TTC549 (cell line): ENCODE measurements at regions not wholly inside any gene's neighbourhood (a gene's known extent, or its start where the extent isn't known, plus 50 kb on each side); places are given as distances from the start of the nearest gene placed in this dataset.

Experiments used
- FAIRE-seq: peaks from 2 replicates; lab custom pipeline; 2012; peaks lifted over from hg19 to GRCh38; lab: Jason Lieb, UNC

- FAIRE-seq: no peak
Observed at GRCh38 chr4:189291939-189292338, 648.7 kb upstream of the FRG1 start.

GRCh38 chr4:189293459-189293858 lies 647.2 kb upstream of the FRG1 start:
- no peak for FAIRE-seq

- no peak for FAIRE-seq
Observed at GRCh38 chr4:189294574-189294973, 646.1 kb upstream of the FRG1 start.

- FAIRE-seq: no peak
Observed at GRCh38 chr4:189299706-189300105, 641.0 kb upstream of the FRG1 start.

GRCh38 chr4:189301692-189302091 lies 639.0 kb upstream of the FRG1 start:
- no peak for FAIRE-seq

GRCh38 chr4:189302719-189303118 lies 638.0 kb upstream of the FRG1 start:
- no peak for FAIRE-seq

- FAIRE-seq: no peak
Observed at GRCh38 chr4:189304167-189304566, 636.5 kb upstream of the FRG1 start.

GRCh38 chr4:189304809-189305208 lies 635.9 kb upstream of the FRG1 start:
- no peak for FAIRE-seq

GRCh38 chr4:189305500-189305899 lies 635.2 kb upstream of the FRG1 start:
- no peak for FAIRE-seq

GRCh38 chr4:189311251-189311650 lies 629.4 kb upstream of the FRG1 start:
- FAIRE-seq: no peak

GRCh38 chr4:189313064-189313463 lies 627.6 kb upstream of the FRG1 start:
- FAIRE-seq: no peak

GRCh38 chr4:189313861-189314513 lies 626.7 kb upstream of the FRG1 start:
- FAIRE-seq: no peak

GRCh38 chr4:189322426-189322825 lies 618.2 kb upstream of the FRG1 start:
- FAIRE-seq: no peak

GRCh38 chr4:189341881-189342280 lies 598.8 kb upstream of the FRG1 start:
- FAIRE-seq: no peak

- FAIRE-seq: no peak
Observed at GRCh38 chr4:189355590-189355989, 585.1 kb upstream of the FRG1 start.

- FAIRE-seq: no peak
Observed at GRCh38 chr4:189362364-189362763, 578.3 kb upstream of the FRG1 start.

- no peak for FAIRE-seq
Observed at GRCh38 chr4:189364032-189364449, 576.6 kb upstream of the FRG1 start.

GRCh38 chr4:189365451-189365850 lies 575.2 kb upstream of the FRG1 start:
- FAIRE-seq: no peak

- no peak for FAIRE-seq
Observed at GRCh38 chr4:189367832-189368231, 572.8 kb upstream of the FRG1 start.

- no peak for FAIRE-seq
Observed at GRCh38 chr4:189374176-189374575, 566.5 kb upstream of the FRG1 start.

- no peak for FAIRE-seq
Observed at GRCh38 chr4:189376901-189377300, 563.8 kb upstream of the FRG1 start.

- FAIRE-seq: no peak
Observed at GRCh38 chr4:189377569-189377968, 563.1 kb upstream of the FRG1 start.

- FAIRE-seq: no peak
Observed at GRCh38 chr4:189385098-189385497, 555.6 kb upstream of the FRG1 start.

GRCh38 chr4:189385579-189385978 lies 555.1 kb upstream of the FRG1 start:
- no peak for FAIRE-seq

GRCh38 chr4:189396435-189396834 lies 544.2 kb upstream of the FRG1 start:
- FAIRE-seq: no peak
